Activated T-cell treated with anti-CD3 and anti-CD28 coated beads, Interleukin-2, amount 50 U/mL, for 1 hour (primary cell): ENCODE measurements at regions not wholly inside any gene's neighbourhood (a gene's known extent, or its start where the extent isn't known, plus 50 kb on each side); places are given as distances from the start of the nearest gene placed in this dataset.

ENCODE experiments used
- DNase-seq: peaks from one replicate; pipeline ENCODE4 v3.0.0-alpha.2; 2020

DNA sequence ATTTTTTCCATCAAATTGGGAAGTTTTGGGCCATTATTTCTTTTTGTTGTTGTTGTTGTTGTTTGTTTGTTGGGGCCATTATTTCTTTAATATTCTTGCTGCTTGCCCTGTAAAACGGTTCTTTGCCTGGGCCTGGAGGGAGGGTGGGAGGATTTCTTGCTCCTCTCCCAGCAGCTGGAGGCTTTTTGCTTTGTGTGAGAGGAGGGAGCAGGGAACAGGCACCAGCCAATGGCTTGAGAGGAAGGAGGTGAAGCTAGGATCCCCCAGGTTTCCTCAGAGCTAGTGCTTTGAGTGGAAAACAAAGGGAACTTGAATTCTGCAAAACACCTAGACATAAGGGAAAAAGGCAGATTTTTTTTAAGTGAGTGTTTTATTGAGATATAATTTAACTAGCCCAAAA, 61.2 kb upstream of the DNAJC19 start:
- no peak for DNase-seq

DNA sequence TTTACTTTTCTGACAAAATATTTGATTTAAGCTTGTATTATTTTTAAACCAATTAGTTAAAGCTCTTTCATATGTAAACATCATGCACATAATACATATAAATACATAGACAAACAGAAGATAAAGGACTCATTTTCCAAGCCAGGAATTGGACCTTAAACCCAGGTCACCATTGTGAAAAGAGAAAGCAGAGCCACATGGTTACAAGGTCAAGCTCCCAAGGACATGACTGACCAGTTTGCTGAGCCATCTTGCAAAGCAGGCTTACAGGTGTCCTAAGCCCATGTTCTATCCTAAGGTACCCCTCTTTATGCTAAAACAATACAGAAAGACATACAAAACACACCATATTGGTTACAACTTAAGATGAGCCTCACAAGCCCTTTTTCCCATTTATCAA, 50.5 kb upstream of the DNAJC19 start:
- no peak for DNase-seq
